GM23338 (cell line): ENCODE measurements at regions not wholly inside any gene's neighbourhood (a gene's known extent, or its start where the extent isn't known, plus 50 kb on each side); places are given as distances from the start of the nearest gene placed in this dataset.

ENCODE experiments used
- ATAC-seq: fragments of 200-7000 bp; cut with Tn5 transposase; 3 replicates; pipeline ENCODE4 v1.9.1; 2020
- DNase-seq: peaks from one replicate; pipeline ENCODE4 v3.0.0-alpha.2; 2015; ENCODE audit warnings: low spot score
- H2AFZ ChIP-seq: fragments of 200-600 bp; sonication (generic); 2 replicates; pipeline ENCODE4 v1.8.0; 2016; ENCODE audit warnings: antibody characterized with exemption, mild to moderate bottlenecking, moderate library complexity
- H3F3A ChIP-seq: fragments of 200-600 bp; sonication (generic); replicated peaks from 2 replicates; pipeline ENCODE4 v1.8.0; 2017; ENCODE audit warnings: antibody characterized with exemption, mixed run types, low read depth
- H3K27ac ChIP-seq: fragments of 200-600 bp; sonication (generic); 2 replicates; pipeline ENCODE4 v1.6.1; 2016; ENCODE audit warnings: low read depth
- H3K27me3 ChIP-seq: fragments of 200-600 bp; sonication (generic); 2 replicates; pipeline ENCODE4 v1.8.0; 2016; ENCODE audit warnings: mild to moderate bottlenecking, mixed run types, moderate library complexity; ENCODE audit not compliant: insufficient read depth
- H3K36me3 ChIP-seq: fragments of 200-600 bp; sonication (generic); 2 replicates; pipeline ENCODE4 v1.8.0; 2016; ENCODE audit warnings: mild to moderate bottlenecking; ENCODE audit not compliant: insufficient read depth
- H3K4me1 ChIP-seq: fragments of 200-600 bp; sonication (generic); 2 replicates; pipeline ENCODE4 v1.8.0; 2016; ENCODE audit warnings: mild to moderate bottlenecking, moderate library complexity; ENCODE audit not compliant: insufficient read depth
- H3K4me2 ChIP-seq: fragments of 200-600 bp; sonication (generic); 2 replicates; pipeline ENCODE4 v1.7.1; 2017; ENCODE audit warnings: mixed run types
- H3K4me3 ChIP-seq: fragments of 200-600 bp; sonication (generic); 2 replicates; pipeline ENCODE4 v1.6.1; 2016; ENCODE audit warnings: mixed run types
- H3K79me2 ChIP-seq: fragments of 200-600 bp; sonication (generic); replicated peaks from 2 replicates; pipeline ENCODE4 v1.8.0; 2017; ENCODE audit warnings: mild to moderate bottlenecking; ENCODE audit not compliant: insufficient read depth
- H3K9me2 ChIP-seq: fragments of 200-600 bp; sonication (generic); 2 replicates; pipeline ENCODE4 v1.8.0; 2017; ENCODE audit not compliant: insufficient read depth
- H4K20me1 ChIP-seq: fragments of 200-600 bp; sonication (generic); replicated peaks from 2 replicates; pipeline ENCODE4 v1.8.0; 2017; ENCODE audit warnings: mild to moderate bottlenecking; ENCODE audit not compliant: insufficient read depth
- H3K27ac Mint-ChIP-seq: 2 replicates; pipeline ENCODE4 v1.8.0; 2020; ENCODE audit warnings: inconsistent platforms, mild to moderate bottlenecking, moderate library complexity, mixed read lengths
- H3K27me3 Mint-ChIP-seq: 3 replicates; pipeline ENCODE4 v1.8.0; 2022; ENCODE audit warnings: low read depth, mild to moderate bottlenecking, moderate library complexity, mixed read lengths, inconsistent platforms; ENCODE audit not compliant: insufficient read depth, poor library complexity
- H3K36me3 Mint-ChIP-seq: 3 replicates; pipeline ENCODE4 v1.8.0; 2021; ENCODE audit warnings: low read depth, mild to moderate bottlenecking, inconsistent platforms, moderate library complexity, mixed read lengths
- H3K4me1 Mint-ChIP-seq: 3 replicates; pipeline ENCODE4 v1.8.0; 2020; ENCODE audit warnings: mild to moderate bottlenecking, inconsistent platforms, mixed read lengths
- H3K4me3 Mint-ChIP-seq: 3 replicates; pipeline ENCODE4 v1.8.0; 2021; ENCODE audit warnings: moderate library complexity, mild to moderate bottlenecking, inconsistent platforms, mixed read lengths
- H3K9me3 Mint-ChIP-seq: 3 replicates; pipeline ENCODE4 v1.8.0; 2020; ENCODE audit warnings: moderate library complexity, mild to moderate bottlenecking, inconsistent platforms, mixed read lengths
- CREB1 ChIP-seq: fragments of 250-450 bp; sonication (Bioruptor Pico); IDR thresholded peaks from 2 replicates; pipeline ENCODE4 v1.5.0; 2020; ENCODE audit warnings: low read depth, mild to moderate bottlenecking, moderate library complexity
- EZH2 ChIP-seq: fragments of 200-600 bp; sonication (generic); IDR thresholded peaks from one replicate; pipeline ENCODE4 v1.8.0; 2017; ENCODE audit warnings: antibody characterized with exemption, mild to moderate bottlenecking, low read depth; ENCODE audit not compliant: unreplicated experiment
- EZH2phosphoT487 ChIP-seq: fragments of 200-600 bp; sonication (generic); IDR thresholded peaks from one replicate; pipeline ENCODE4 v1.8.1; 2018; ENCODE audit warnings: antibody characterized with exemption; ENCODE audit not compliant: unreplicated experiment
- JUNB ChIP-seq: IDR thresholded peaks from one replicate; pipeline ENCODE4 v1.6.1; 2016; ENCODE audit warnings: antibody characterized with exemption; ENCODE audit not compliant: unreplicated experiment
- NANOG ChIP-seq: IDR thresholded peaks from 2 replicates; pipeline ENCODE4 v1.6.1; 2016; ENCODE audit warnings: antibody characterized with exemption, borderline replicate concordance
- POLR2AphosphoS5 ChIP-seq: IDR thresholded peaks from 2 replicates; pipeline ENCODE4 v1.6.1; 2016; ENCODE audit warnings: antibody characterized with exemption, low read depth
- STAT1 ChIP-seq: IDR thresholded peaks from one replicate; pipeline ENCODE4 v1.6.1; 2016; ENCODE audit warnings: antibody characterized with exemption; ENCODE audit not compliant: unreplicated experiment
- ZNF114 ChIP-seq: fragments of 250-450 bp; sonication (Bioruptor Pico); IDR thresholded peaks from 2 replicates; pipeline ENCODE4 v1.5.0; 2020; ENCODE audit warnings: mild to moderate bottlenecking, moderate library complexity
- ZNF331 ChIP-seq: fragments of 250-450 bp; sonication (Bioruptor Pico); IDR thresholded peaks from 2 replicates; pipeline ENCODE4 v1.5.0; 2020; ENCODE audit warnings: low read depth, mild to moderate bottlenecking, moderate library complexity
- TF ChIP-seq, protein P1 (sequence below): IDR thresholded peaks from 2 replicates; pipeline ENCODE4 v1.6.1; 2016; ENCODE audit warnings: antibody characterized with exemption
- TF ChIP-seq, protein P2 (sequence below): IDR thresholded peaks from one replicate; pipeline ENCODE4 v1.6.1; 2018; ENCODE audit warnings: antibody characterized with exemption; ENCODE audit not compliant: unreplicated experiment
- TF ChIP-seq, protein P3 (sequence below), 2 experiments: fragments of 200-600 bp in 1 of 2; sonication (generic) in 1 of 2; conservative IDR thresholded peaks; 2 replicates each; pipeline versions ENCODE4 v1.5.1 to v1.6.1; 2016 to 2017; ENCODE audit warnings: antibody characterized with exemption in 2 of 2, low read depth in 2 of 2, mild to moderate bottlenecking in 2 of 2, moderate library complexity in 1 of 2

DNA sequence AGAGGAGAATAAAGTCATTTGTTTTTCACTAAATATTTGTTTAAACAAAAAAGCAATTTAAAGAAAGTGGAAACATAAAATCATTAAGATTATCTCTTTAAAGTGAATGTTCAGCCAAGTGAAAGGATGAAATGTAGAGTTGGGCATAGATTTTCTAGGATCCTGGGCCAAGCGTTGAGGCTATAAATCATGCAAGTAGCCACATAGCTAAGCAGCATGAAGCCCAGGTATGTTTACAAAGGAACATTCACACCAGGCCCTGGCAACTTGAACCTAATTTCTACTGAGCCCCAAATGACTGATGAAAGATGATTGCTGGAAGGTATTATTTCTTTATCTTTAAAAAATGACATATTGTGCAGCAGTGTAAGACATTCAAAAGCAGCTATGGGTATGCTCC lies 461.8 kb downstream of the MAT2B start (continued):
- TF ChIP-seq, protein P1, sequence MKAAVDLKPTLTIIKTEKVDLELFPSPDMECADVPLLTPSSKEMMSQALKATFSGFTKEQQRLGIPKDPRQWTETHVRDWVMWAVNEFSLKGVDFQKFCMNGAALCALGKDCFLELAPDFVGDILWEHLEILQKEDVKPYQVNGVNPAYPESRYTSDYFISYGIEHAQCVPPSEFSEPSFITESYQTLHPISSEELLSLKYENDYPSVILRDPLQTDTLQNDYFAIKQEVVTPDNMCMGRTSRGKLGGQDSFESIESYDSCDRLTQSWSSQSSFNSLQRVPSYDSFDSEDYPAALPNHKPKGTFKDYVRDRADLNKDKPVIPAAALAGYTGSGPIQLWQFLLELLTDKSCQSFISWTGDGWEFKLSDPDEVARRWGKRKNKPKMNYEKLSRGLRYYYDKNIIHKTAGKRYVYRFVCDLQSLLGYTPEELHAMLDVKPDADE, result no peak
- TF ChIP-seq, protein P2, sequence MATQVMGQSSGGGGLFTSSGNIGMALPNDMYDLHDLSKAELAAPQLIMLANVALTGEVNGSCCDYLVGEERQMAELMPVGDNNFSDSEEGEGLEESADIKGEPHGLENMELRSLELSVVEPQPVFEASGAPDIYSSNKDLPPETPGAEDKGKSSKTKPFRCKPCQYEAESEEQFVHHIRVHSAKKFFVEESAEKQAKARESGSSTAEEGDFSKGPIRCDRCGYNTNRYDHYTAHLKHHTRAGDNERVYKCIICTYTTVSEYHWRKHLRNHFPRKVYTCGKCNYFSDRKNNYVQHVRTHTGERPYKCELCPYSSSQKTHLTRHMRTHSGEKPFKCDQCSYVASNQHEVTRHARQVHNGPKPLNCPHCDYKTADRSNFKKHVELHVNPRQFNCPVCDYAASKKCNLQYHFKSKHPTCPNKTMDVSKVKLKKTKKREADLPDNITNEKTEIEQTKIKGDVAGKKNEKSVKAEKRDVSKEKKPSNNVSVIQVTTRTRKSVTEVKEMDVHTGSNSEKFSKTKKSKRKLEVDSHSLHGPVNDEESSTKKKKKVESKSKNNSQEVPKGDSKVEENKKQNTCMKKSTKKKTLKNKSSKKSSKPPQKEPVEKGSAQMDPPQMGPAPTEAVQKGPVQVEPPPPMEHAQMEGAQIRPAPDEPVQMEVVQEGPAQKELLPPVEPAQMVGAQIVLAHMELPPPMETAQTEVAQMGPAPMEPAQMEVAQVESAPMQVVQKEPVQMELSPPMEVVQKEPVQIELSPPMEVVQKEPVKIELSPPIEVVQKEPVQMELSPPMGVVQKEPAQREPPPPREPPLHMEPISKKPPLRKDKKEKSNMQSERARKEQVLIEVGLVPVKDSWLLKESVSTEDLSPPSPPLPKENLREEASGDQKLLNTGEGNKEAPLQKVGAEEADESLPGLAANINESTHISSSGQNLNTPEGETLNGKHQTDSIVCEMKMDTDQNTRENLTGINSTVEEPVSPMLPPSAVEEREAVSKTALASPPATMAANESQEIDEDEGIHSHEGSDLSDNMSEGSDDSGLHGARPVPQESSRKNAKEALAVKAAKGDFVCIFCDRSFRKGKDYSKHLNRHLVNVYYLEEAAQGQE, result no peak
- TF ChIP-seq POLR2AphosphoS5, result no peak
- TF ChIP-seq NANOG, result no peak
- no peak for TF ChIP-seq EZH2

DNA sequence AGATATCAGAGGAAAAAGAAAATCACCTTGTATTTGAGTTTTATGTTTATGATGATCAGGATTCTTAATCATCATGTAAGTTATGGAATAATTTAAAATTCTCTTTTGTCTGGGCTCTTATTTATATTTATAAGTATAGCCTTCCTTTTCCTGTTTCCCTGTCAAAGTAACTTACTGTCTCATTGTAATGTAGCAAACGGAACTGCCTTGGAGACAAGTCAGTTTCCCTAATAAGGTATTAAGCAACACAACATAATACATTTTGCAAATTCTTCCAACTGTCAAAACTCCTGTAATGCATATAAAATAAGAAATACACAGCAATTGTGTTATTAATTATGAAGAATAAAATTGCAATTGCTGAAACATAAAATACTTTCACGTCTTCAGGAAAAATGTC lies 463.2 kb downstream of the MAT2B start:
- no peaks in the 10 kb centered on the region for H3K36me3 Mint-ChIP-seq
- Histone ChIP-seq H2AFZ (no peak overlapping the region), H3K27me3 (no peaks in the 10 kb centered on the region), H3K4me3 (no peak overlapping the region), H3K4me2 (no peak overlapping the region), H3F3A (no peaks in the 10 kb centered on the region), H3K27ac (no peak overlapping the region), H3K79me2 (no peaks in the 10 kb centered on the region), H3K36me3 (no peaks in the 10 kb centered on the region), H3K9me2 (no peaks in the 10 kb centered on the region), H4K20me1 (no peaks in the 10 kb centered on the region), H3K4me1 (0 out of 2 replicates have a peak, but pooled peaks cover 5% of the 10 kb centered on the region)
- H3K9me3 Mint-ChIP-seq, result no peaks in the 10 kb centered on the region
- H3K27ac Mint-ChIP-seq, result no peak overlapping the region
- peaks cover 3% of the 10 kb centered on the region; the same call in 2 of the 3 replicates for H3K4me1 Mint-ChIP-seq
- H3K27me3 Mint-ChIP-seq, result no peaks in the 10 kb centered on the region
- no peak for ATAC-seq
- H3K4me3 Mint-ChIP-seq, result no peak overlapping the region
- no peak for DNase-seq
- no peak for TF ChIP-seq JUNB
- TF ChIP-seq EZH2phosphoT487, result no peak
- TF ChIP-seq, protein P1, result no peak
- TF ChIP-seq STAT1, result no peak
- no peak for TF ChIP-seq ZNF114 (CRISPR knock-in tag)
- TF ChIP-seq ZNF331 (CRISPR knock-in tag), result no peak
- TF ChIP-seq, protein P3, sequence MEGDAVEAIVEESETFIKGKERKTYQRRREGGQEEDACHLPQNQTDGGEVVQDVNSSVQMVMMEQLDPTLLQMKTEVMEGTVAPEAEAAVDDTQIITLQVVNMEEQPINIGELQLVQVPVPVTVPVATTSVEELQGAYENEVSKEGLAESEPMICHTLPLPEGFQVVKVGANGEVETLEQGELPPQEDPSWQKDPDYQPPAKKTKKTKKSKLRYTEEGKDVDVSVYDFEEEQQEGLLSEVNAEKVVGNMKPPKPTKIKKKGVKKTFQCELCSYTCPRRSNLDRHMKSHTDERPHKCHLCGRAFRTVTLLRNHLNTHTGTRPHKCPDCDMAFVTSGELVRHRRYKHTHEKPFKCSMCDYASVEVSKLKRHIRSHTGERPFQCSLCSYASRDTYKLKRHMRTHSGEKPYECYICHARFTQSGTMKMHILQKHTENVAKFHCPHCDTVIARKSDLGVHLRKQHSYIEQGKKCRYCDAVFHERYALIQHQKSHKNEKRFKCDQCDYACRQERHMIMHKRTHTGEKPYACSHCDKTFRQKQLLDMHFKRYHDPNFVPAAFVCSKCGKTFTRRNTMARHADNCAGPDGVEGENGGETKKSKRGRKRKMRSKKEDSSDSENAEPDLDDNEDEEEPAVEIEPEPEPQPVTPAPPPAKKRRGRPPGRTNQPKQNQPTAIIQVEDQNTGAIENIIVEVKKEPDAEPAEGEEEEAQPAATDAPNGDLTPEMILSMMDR (conservative IDR thresholded peaks at IDR 0.05; ENCODE audit: low read depth in 2 of 2), result no peak
- TF ChIP-seq CREB1, result no peak
- TF ChIP-seq NANOG, result no peak
- TF ChIP-seq, protein P2, result no peak
- no peak for TF ChIP-seq EZH2
- no peak for TF ChIP-seq POLR2AphosphoS5
